ENCODE measurements at regions not wholly inside any gene's neighbourhood (a gene's known extent, or its start where the extent isn't known, plus 50 kb on each side); places are given as distances from the start of the nearest gene placed in this dataset.

- H3K9me3 Mint-ChIP-seq = no peaks in the 10 kb centered on the region
- DNase-seq = no peak
- no peaks in the 10 kb centered on the region for H3K27me3 Mint-ChIP-seq
- CTCF ChIA-PET = no interaction called here
- no peak overlapping the region for H3K4me3 Mint-ChIP-seq
- no peaks in the 10 kb centered on the region for H3K36me3 Mint-ChIP-seq
- H3K27ac Mint-ChIP-seq = no peak overlapping the region
- H3K4me1 Mint-ChIP-seq = no peaks in the 10 kb centered on the region
Measured at GRCh38 chr13:60925686-60926085, 490.0 kb downstream of the PCDH20 start.

GRCh38 chr13:60924856-60925255, 490.8 kb downstream of the PCDH20 start:
- Mint-ChIP-seq H3K27ac (no peak overlapping the region), H3K36me3 (no peaks in the 10 kb centered on the region), H3K4me3 (no peak overlapping the region), H3K27me3 (no peaks in the 10 kb centered on the region), H3K4me1 (no peaks in the 10 kb centered on the region), H3K9me3 (no peaks in the 10 kb centered on the region)
- no peak for DNase-seq
- CTCF ChIA-PET = no interaction called here

GRCh38 chr13:60922576-60923231, 492.9 kb downstream of the PCDH20 start:
- Mint-ChIP-seq H3K4me3 (no peak overlapping the region), H3K4me1 (no peaks in the 10 kb centered on the region), H3K9me3 (no peaks in the 10 kb centered on the region), H3K36me3 (no peaks in the 10 kb centered on the region), H3K27me3 (no peaks in the 10 kb centered on the region), H3K27ac (no peak overlapping the region)
- DNase-seq = no peak
- CTCF ChIA-PET = no interaction called here

- Mint-ChIP-seq H3K36me3 (no peaks in the 10 kb centered on the region), H3K9me3 (peaks cover 2% of the 10 kb centered on the region), H3K27me3 (no peaks in the 10 kb centered on the region), H3K27ac (no peak overlapping the region), H3K4me3 (no peak overlapping the region), H3K4me1 (no peaks in the 10 kb centered on the region)
- CTCF ChIA-PET = no interaction called here
- DNase-seq = no peak
Measured at GRCh38 chr13:60893801-60894200, 496.8 kb downstream of the TDRD3 start.

GRCh38 chr13:60887711-60888110, 490.7 kb downstream of the TDRD3 start:
- CTCF ChIA-PET = no interaction called here
- Mint-ChIP-seq H3K4me3 (no peak overlapping the region), H3K9me3 (peaks cover 3% of the 10 kb centered on the region), H3K36me3 (no peaks in the 10 kb centered on the region), H3K27ac (no peak overlapping the region), H3K4me1 (no peaks in the 10 kb centered on the region), H3K27me3 (no peaks in the 10 kb centered on the region)
- DNase-seq = no peak

- no peaks in the 10 kb centered on the region for H3K36me3 Mint-ChIP-seq
- H3K27ac Mint-ChIP-seq = no peak overlapping the region
- no peak for DNase-seq
- no peak overlapping the region for H3K4me3 Mint-ChIP-seq
- no peaks in the 10 kb centered on the region for H3K27me3 Mint-ChIP-seq
- CTCF ChIA-PET = no interaction called here
- H3K9me3 Mint-ChIP-seq = no peaks in the 10 kb centered on the region
- no peaks in the 10 kb centered on the region for H3K4me1 Mint-ChIP-seq
Measured at GRCh38 chr13:60881507-60881906, 484.5 kb downstream of the TDRD3 start.

- Mint-ChIP-seq H3K4me1 (no peaks in the 10 kb centered on the region), H3K36me3 (no peaks in the 10 kb centered on the region), H3K9me3 (peaks cover 2% of the 10 kb centered on the region), H3K27me3 (no peaks in the 10 kb centered on the region), H3K27ac (no peak overlapping the region), H3K4me3 (no peak overlapping the region)
- CTCF ChIA-PET = no interaction called here
- DNase-seq = no peak
Measured at GRCh38 chr13:60873116-60873515, 476.1 kb downstream of the TDRD3 start.

GRCh38 chr13:60869941-60870613, 473.1 kb downstream of the TDRD3 start:
- CTCF ChIA-PET = no interaction called here
- Mint-ChIP-seq H3K27me3 (no peaks in the 10 kb centered on the region), H3K4me1 (no peaks in the 10 kb centered on the region), H3K9me3 (peaks cover 16% of the 10 kb centered on the region), H3K36me3 (no peaks in the 10 kb centered on the region), H3K4me3 (no peak overlapping the region), H3K27ac (no peak overlapping the region)
- DNase-seq = no peak

- no peak for DNase-seq
- CTCF ChIA-PET = no interaction called here
- no peak overlapping the region for H3K4me3 Mint-ChIP-seq
- H3K9me3 Mint-ChIP-seq = peaks cover 16% of the 10 kb centered on the region
- H3K4me1 Mint-ChIP-seq = no peaks in the 10 kb centered on the region
- no peaks in the 10 kb centered on the region for H3K36me3 Mint-ChIP-seq
- no peak overlapping the region for H3K27ac Mint-ChIP-seq
- H3K27me3 Mint-ChIP-seq = no peaks in the 10 kb centered on the region
Measured at GRCh38 chr13:60869225-60869624, 472.2 kb downstream of the TDRD3 start.

GRCh38 chr13:60862036-60862435, 465.0 kb downstream of the TDRD3 start:
- CTCF ChIA-PET = no interaction called here
- Mint-ChIP-seq H3K27me3 (no peaks in the 10 kb centered on the region), H3K27ac (no peak overlapping the region), H3K36me3 (no peaks in the 10 kb centered on the region), H3K9me3 (peaks cover 16% of the 10 kb centered on the region), H3K4me3 (no peak overlapping the region), H3K4me1 (no peaks in the 10 kb centered on the region)
- DNase-seq = no peak

GRCh38 chr13:60857698-60858097, 460.7 kb downstream of the TDRD3 start:
- no peaks in the 10 kb centered on the region for H3K27me3 Mint-ChIP-seq
- H3K36me3 Mint-ChIP-seq = no peaks in the 10 kb centered on the region
- H3K4me3 Mint-ChIP-seq = no peak overlapping the region
- H3K4me1 Mint-ChIP-seq = no peaks in the 10 kb centered on the region
- H3K27ac Mint-ChIP-seq = no peak overlapping the region
- peaks cover 13% of the 10 kb centered on the region for H3K9me3 Mint-ChIP-seq
- no peak for DNase-seq
- CTCF ChIA-PET = no interaction called here

GRCh38 chr13:60852886-60853285, 455.9 kb downstream of the TDRD3 start:
- Mint-ChIP-seq H3K4me1 (no peaks in the 10 kb centered on the region), H3K9me3 (peaks cover 21% of the 10 kb centered on the region), H3K4me3 (no peak overlapping the region), H3K27me3 (no peaks in the 10 kb centered on the region), H3K36me3 (no peaks in the 10 kb centered on the region), H3K27ac (no peak overlapping the region)
- CTCF ChIA-PET = no interaction called here
- no peak for DNase-seq

- H3K4me3 Mint-ChIP-seq = no peak overlapping the region
- DNase-seq = no peak
- H3K9me3 Mint-ChIP-seq = peaks cover 23% of the 10 kb centered on the region
- CTCF ChIA-PET = no interaction called here
- no peaks in the 10 kb centered on the region for H3K4me1 Mint-ChIP-seq
- H3K27ac Mint-ChIP-seq = no peak overlapping the region
- no peaks in the 10 kb centered on the region for H3K27me3 Mint-ChIP-seq
- H3K36me3 Mint-ChIP-seq = no peaks in the 10 kb centered on the region
Measured at GRCh38 chr13:60851378-60851777, 454.4 kb downstream of the TDRD3 start.

GRCh38 chr13:60850526-60850925, 453.5 kb downstream of the TDRD3 start:
- Mint-ChIP-seq H3K27ac (no peak overlapping the region), H3K9me3 (peaks cover 23% of the 10 kb centered on the region), H3K4me3 (no peak overlapping the region), H3K36me3 (no peaks in the 10 kb centered on the region), H3K27me3 (no peaks in the 10 kb centered on the region), H3K4me1 (no peaks in the 10 kb centered on the region)
- no peak for DNase-seq
- CTCF ChIA-PET = no interaction called here

- H3K4me1 Mint-ChIP-seq = no peaks in the 10 kb centered on the region
- CTCF ChIA-PET = no interaction called here
- H3K36me3 Mint-ChIP-seq = no peaks in the 10 kb centered on the region
- H3K27me3 Mint-ChIP-seq = no peaks in the 10 kb centered on the region
- DNase-seq = no peak
- peaks cover 11% of the 10 kb centered on the region for H3K9me3 Mint-ChIP-seq
- no peak overlapping the region for H3K4me3 Mint-ChIP-seq
- no peak overlapping the region for H3K27ac Mint-ChIP-seq
Measured at GRCh38 chr13:60838581-60838980, 441.6 kb downstream of the TDRD3 start.

All from activated naive CD4-positive, alpha-beta T cell treated with anti-CD3 and anti-CD28 coated beads, Interleukin-2, amount 10 ng/mL, durations not matched to agents 7 days and 5 days (primary cell).